ENCODE measurements at regions not wholly inside any gene's neighbourhood (a gene's known extent, or its start where the extent isn't known, plus 50 kb on each side); places are given as distances from the start of the nearest gene placed in this dataset.

GRCh38 chr1:238027366-238027765 is 136.6 kb upstream of the ZP4 start:
- Mint-ChIP-seq H3K36me3 (ENCODE audit: insufficient read depth in 1 of 3, low read depth in 3 of 3) (peaks cover 0 to 7% (median under 1%) of the 10 kb centered on the region in 3 experiments; a peak in 4 of 7 replicates), H3K4me1 (peaks cover 23 to 28% of the 10 kb centered on the region in 2 experiments), H3K27ac (peak overlapping the region in 1 of 3 experiments; percentile 67; a peak in 3 of 7 replicates), H3K4me3 (no peak overlapping the region), H3K9me3 (peaks cover 3 to 8% of the 10 kb centered on the region in 2 experiments), H3K27me3 (ENCODE audit: low read depth) (no peaks in the 10 kb centered on the region)
- no peak for DNase-seq
- no peak overlapping the region for H4K91ac ChIP-seq (ENCODE audit: insufficient read length, low read depth, low read length)
- H3K27me3 ChIP-seq (ENCODE audit: insufficient read depth, low read length) = no peaks in the 10 kb centered on the region
- H2BK5ac ChIP-seq (ENCODE audit: insufficient read length, low read length) = no peak overlapping the region
- no peak overlapping the region for H3K27ac ChIP-seq (ENCODE audit: insufficient read length, low read depth, low read length)
- TF ChIP-seq CTCF (conservative IDR thresholded peaks at IDR 0.05) = no peak
- no peak overlapping the region for H4K5ac ChIP-seq (ENCODE audit: insufficient read length, low read depth, low read length)
- H2AFZ ChIP-seq (ENCODE audit: low read length) = no peak overlapping the region
- H4K20me1 ChIP-seq (ENCODE audit: control insufficient read depth, insufficient read depth, insufficient read length) = no peaks in the 10 kb centered on the region
- no peak overlapping the region for H3K18ac ChIP-seq (ENCODE audit: insufficient read length, low read depth, low read length)
- no peak overlapping the region for H3K9ac ChIP-seq (ENCODE audit: extremely low read depth, insufficient read length, low read length)
- H2BK15ac ChIP-seq (ENCODE audit: low read depth, low read length) = no peak overlapping the region
- H2BK120ac ChIP-seq (ENCODE audit: low read depth, low read length, poor library complexity, severe bottlenecking) = no peak overlapping the region
- H3K4me1 ChIP-seq (ENCODE audit: insufficient read depth, low read length) = peaks cover 6% of the 10 kb centered on the region; the same call in 1 of the 2 replicates
- WGBS (ENCODE audit: extremely low coverage, insufficient read length, low lambda C conversion rate) = no CpG with 5 or more reads among the region's 2 CpGs
- no peak overlapping the region for H2BK12ac ChIP-seq (ENCODE audit: insufficient read length, low read depth, low read length)
- H2BK20ac ChIP-seq (ENCODE audit: low read depth, low read length, poor library complexity, severe bottlenecking) = no peak overlapping the region
- no peak overlapping the region for H3K14ac ChIP-seq (ENCODE audit: insufficient read depth, low read length)
- no peak overlapping the region for H3K23ac ChIP-seq (ENCODE audit: insufficient read length, low read depth, low read length)
- no peak overlapping the region for H3K4me2 ChIP-seq (ENCODE audit: insufficient read depth, insufficient read length, low read length)
- no peaks in the 10 kb centered on the region for H3K79me1 ChIP-seq (ENCODE audit: insufficient read depth, low read depth, low read length, poor library complexity, severe bottlenecking)
- H3K23me2 ChIP-seq (ENCODE audit: insufficient read length, low read depth, low read length, poor library complexity, severe bottlenecking) = no peaks in the 10 kb centered on the region
- H3K9me3 ChIP-seq (ENCODE audit: control insufficient read depth, low read depth, low read length) = no peaks in the 10 kb centered on the region
- no peak overlapping the region for H4K8ac ChIP-seq (replicated peaks; ENCODE audit: insufficient read length, low read depth, low read length)
- H2AK5ac ChIP-seq (ENCODE audit: insufficient read length, low read length) = no peak overlapping the region
- no peak overlapping the region for H3T11ph ChIP-seq (ENCODE audit: low read length)
- no peak overlapping the region for H3K4ac ChIP-seq (ENCODE audit: low read depth, low read length)
- no peaks in the 10 kb centered on the region for H3K79me2 ChIP-seq (ENCODE audit: insufficient read depth, low read length)
- no peak overlapping the region for H3K56ac ChIP-seq (ENCODE audit: insufficient read length, low read depth, low read length)
